Fibroblast of lung (primary cell): ENCODE measurements at regions not wholly inside any gene's neighbourhood (a gene's known extent, or its start where the extent isn't known, plus 50 kb on each side); places are given as distances from the start of the nearest gene placed in this dataset.

Experiments used
- DNase-seq, 2 donors: peaks; one replicate each; pipeline versions ENCODE4 v3.0.0 to v3.0.0-alpha.2; 2010; ENCODE audit warnings: low read depth in 2 of 2
- H2AFZ ChIP-seq: 2 replicates; pipeline ENCODE4 v1.5.1; 2012; ENCODE audit warnings: low read length, control low read depth, inconsistent platforms
- H3K27ac ChIP-seq: 2 replicates; pipeline ENCODE4 v1.5.1; 2011; ENCODE audit warnings: low read length, control low read depth; ENCODE audit not compliant: insufficient read depth
- H3K27me3 ChIP-seq: 2 replicates; pipeline ENCODE4 v1.5.1; 2011; ENCODE audit warnings: mild to moderate bottlenecking, low read length; ENCODE audit not compliant: control insufficient read depth, insufficient read depth
- H3K36me3 ChIP-seq: 2 replicates; pipeline ENCODE4 v1.5.1; 2011; ENCODE audit warnings: low read length; ENCODE audit not compliant: control insufficient read depth, insufficient read depth
- H3K4me1 ChIP-seq: 2 replicates; pipeline ENCODE4 v1.5.1; 2011; ENCODE audit warnings: low read length; ENCODE audit not compliant: control insufficient read depth, insufficient read depth; ENCODE audit errors: extremely low read depth
- H3K4me2 ChIP-seq: 2 replicates; pipeline ENCODE4 v1.5.1; 2011; ENCODE audit warnings: low read length, control low read depth; ENCODE audit not compliant: insufficient read depth; ENCODE audit errors: extremely low read depth
- H3K4me3 ChIP-seq, 4 experiments: fragments of 200-600 bp in 1 of 4; sonication (generic) in 1 of 4; replicated peaks in 1 of 4; 2 replicates each; pipeline ENCODE4 v1.5.1; 2011 to 2016; ENCODE audit warnings: low read length in 4 of 4, low read depth in 3 of 4, mild to moderate bottlenecking in 3 of 4, control low read depth in 2 of 4, inconsistent platforms in 1 of 4, mixed read lengths in 1 of 4; ENCODE audit not compliant: insufficient read depth in 1 of 4; ENCODE audit errors: control extremely low read depth in 1 of 4
- H3K79me2 ChIP-seq: 2 replicates; pipeline ENCODE4 v1.5.1; 2012; ENCODE audit warnings: mild to moderate bottlenecking, low read length, inconsistent platforms; ENCODE audit not compliant: control insufficient read depth, insufficient read depth
- H3K9ac ChIP-seq: 2 replicates; pipeline ENCODE4 v1.5.1; 2011; ENCODE audit warnings: mild to moderate bottlenecking, low read length, control low read depth; ENCODE audit not compliant: insufficient read depth
- H3K9me3 ChIP-seq: 2 replicates; pipeline ENCODE4 v1.5.1; 2012; ENCODE audit warnings: low read depth, low read length; ENCODE audit not compliant: control insufficient read depth, insufficient read depth
- H4K20me1 ChIP-seq: 2 replicates; pipeline ENCODE4 v1.5.1; 2011; ENCODE audit warnings: low read length; ENCODE audit not compliant: control insufficient read depth, insufficient read depth; ENCODE audit errors: extremely low read depth
- EZH2 ChIP-seq: IDR thresholded peaks from 2 replicates; pipeline ENCODE4 v1.5.1; 2012; ENCODE audit warnings: low read length, control low read depth, mild to moderate bottlenecking; ENCODE audit errors: missing control alignments
- TF ChIP-seq, protein P1 (sequence below), 2 donors: IDR thresholded peaks in 1 of 2; conservative IDR thresholded peaks in 1 of 2; 1 replicate in 1 of 2; 2 replicates in 1 of 2; pipeline ENCODE4 v1.5.1; 2011 to 2012; ENCODE audit warnings: low read length in 2 of 2, control low read depth in 1 of 2, inconsistent platforms in 1 of 2, low read depth in 1 of 2, mild to moderate bottlenecking in 1 of 2

- H3K27me3 ChIP-seq, result no peaks in the 10 kb centered on the region
- TF ChIP-seq, protein P1, sequence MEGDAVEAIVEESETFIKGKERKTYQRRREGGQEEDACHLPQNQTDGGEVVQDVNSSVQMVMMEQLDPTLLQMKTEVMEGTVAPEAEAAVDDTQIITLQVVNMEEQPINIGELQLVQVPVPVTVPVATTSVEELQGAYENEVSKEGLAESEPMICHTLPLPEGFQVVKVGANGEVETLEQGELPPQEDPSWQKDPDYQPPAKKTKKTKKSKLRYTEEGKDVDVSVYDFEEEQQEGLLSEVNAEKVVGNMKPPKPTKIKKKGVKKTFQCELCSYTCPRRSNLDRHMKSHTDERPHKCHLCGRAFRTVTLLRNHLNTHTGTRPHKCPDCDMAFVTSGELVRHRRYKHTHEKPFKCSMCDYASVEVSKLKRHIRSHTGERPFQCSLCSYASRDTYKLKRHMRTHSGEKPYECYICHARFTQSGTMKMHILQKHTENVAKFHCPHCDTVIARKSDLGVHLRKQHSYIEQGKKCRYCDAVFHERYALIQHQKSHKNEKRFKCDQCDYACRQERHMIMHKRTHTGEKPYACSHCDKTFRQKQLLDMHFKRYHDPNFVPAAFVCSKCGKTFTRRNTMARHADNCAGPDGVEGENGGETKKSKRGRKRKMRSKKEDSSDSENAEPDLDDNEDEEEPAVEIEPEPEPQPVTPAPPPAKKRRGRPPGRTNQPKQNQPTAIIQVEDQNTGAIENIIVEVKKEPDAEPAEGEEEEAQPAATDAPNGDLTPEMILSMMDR (conservative IDR thresholded peaks at IDR 0.05 in 1 of 2, IDR thresholded peaks at IDR 0.05 in 1 of 2; ENCODE audit: low read depth in 1 of 2, low read length in 2 of 2), result no peak
- no peak for TF ChIP-seq EZH2
Measured at GRCh38 chr1:64325856-64326255, 122.4 kb downstream of the UBE2U start.

GRCh38 chr1:64327119-64327518 lies 123.7 kb downstream of the UBE2U start:
- Histone ChIP-seq H2AFZ (no peak overlapping the region), H3K4me2 (no peak overlapping the region), H3K4me3 (no peak overlapping the region), H3K9me3 (no peaks in the 10 kb centered on the region), H3K27me3 (no peaks in the 10 kb centered on the region), H3K36me3 (no peaks in the 10 kb centered on the region), H3K4me1 (no peaks in the 10 kb centered on the region), H3K79me2 (no peaks in the 10 kb centered on the region), H3K27ac (no peak overlapping the region), H3K9ac (no peak overlapping the region), H4K20me1 (no peaks in the 10 kb centered on the region)
- DNase-seq, result no peak
- TF ChIP-seq, protein P1 (conservative IDR thresholded peaks at IDR 0.05 in 1 of 2, IDR thresholded peaks at IDR 0.05 in 1 of 2; ENCODE audit: low read depth in 1 of 2, low read length in 2 of 2), result no peak
- TF ChIP-seq EZH2, result no peak

More at GRCh38 chr1:64325856-64326255, 122.4 kb downstream of the UBE2U start:
- Histone ChIP-seq H3K27ac (no peak overlapping the region), H3K9me3 (no peaks in the 10 kb centered on the region), H4K20me1 (no peaks in the 10 kb centered on the region), H3K4me3 (no peak overlapping the region), H3K4me1 (peaks cover 2% of the 10 kb centered on the region), H3K4me2 (no peak overlapping the region), H3K79me2 (no peaks in the 10 kb centered on the region), H2AFZ (no peak overlapping the region), H3K9ac (no peak overlapping the region), H3K36me3 (no peaks in the 10 kb centered on the region)
- no peak for DNase-seq

GRCh38 chr1:64328193-64328592 lies 124.8 kb downstream of the UBE2U start:
- Histone ChIP-seq H3K4me1 (no peaks in the 10 kb centered on the region), H3K36me3 (no peaks in the 10 kb centered on the region), H3K4me2 (no peak overlapping the region), H3K4me3 (no peak overlapping the region), H3K9ac (no peak overlapping the region), H3K9me3 (no peaks in the 10 kb centered on the region), H4K20me1 (no peaks in the 10 kb centered on the region), H3K27ac (no peak overlapping the region), H3K27me3 (no peaks in the 10 kb centered on the region), H2AFZ (no peak overlapping the region), H3K79me2 (no peaks in the 10 kb centered on the region)
- no peak for TF ChIP-seq EZH2
- TF ChIP-seq, protein P1 (conservative IDR thresholded peaks at IDR 0.05 in 1 of 2, IDR thresholded peaks at IDR 0.05 in 1 of 2; ENCODE audit: low read depth in 1 of 2, low read length in 2 of 2), result no peak
- DNase-seq, result no peak
